GM18909 (cell line): ENCODE measurements at regions not wholly inside any gene's neighbourhood (a gene's known extent, or its start where the extent isn't known, plus 50 kb on each side); places are given as distances from the start of the nearest gene placed in this dataset.
"Not testable (repeated sequence)": the region's sequence is repeated elsewhere in the genome, so short reads cannot be mapped to it uniquely, and the experiment has no call there.

Experiments
- ATAC-seq: cut with Tn5 transposase; IDR thresholded peaks from one replicate; pipeline ENCODE4 v1.9.1; 2021; ENCODE audit warnings: mild to moderate bottlenecking; ENCODE audit not compliant: unreplicated experiment, poor library complexity

GRCh38 chr16:17566656-17567450, 96.1 kb upstream of the XYLT1 start:
- ATAC-seq: no peak

GRCh38 chr16:17566075-17566474, 95.3 kb upstream of the XYLT1 start:
- ATAC-seq: no peak

GRCh38 chr16:17565605-17566004, 94.8 kb upstream of the XYLT1 start:
- no peak for ATAC-seq

GRCh38 chr16:17564856-17565255, 94.1 kb upstream of the XYLT1 start:
- no peak for ATAC-seq

GRCh38 chr16:17563323-17564091, 92.7 kb upstream of the XYLT1 start:
- ATAC-seq: no peak

GRCh38 chr16:17561056-17561455, 90.3 kb upstream of the XYLT1 start:
- ATAC-seq: no peak

GRCh38 chr16:17560548-17560947, 89.8 kb upstream of the XYLT1 start:
- no peak for ATAC-seq

- ATAC-seq: no peak
These were observed 88.6 kb upstream of the XYLT1 start for GRCh38 chr16:17559394-17559793.

- ATAC-seq: no peak
These were observed 87.2 kb upstream of the XYLT1 start for GRCh38 chr16:17557949-17558348.

GRCh38 chr16:17557480-17557879, 86.7 kb upstream of the XYLT1 start:
- ATAC-seq: no peak

- no peak for ATAC-seq
These were observed 85.7 kb upstream of the XYLT1 start for GRCh38 chr16:17556276-17557052.

- ATAC-seq: no peak
These were observed 84.4 kb upstream of the XYLT1 start for GRCh38 chr16:17555176-17555575.

GRCh38 chr16:17552351-17552750, 81.6 kb upstream of the XYLT1 start:
- no peak for ATAC-seq

- ATAC-seq: not testable (repeated sequence)
These were observed 80.9 kb upstream of the XYLT1 start for GRCh38 chr16:17551682-17552081.

- no peak for ATAC-seq
These were observed 78.1 kb upstream of the XYLT1 start for GRCh38 chr16:17548825-17549224.

- ATAC-seq: no peak
These were observed 74.0 kb upstream of the XYLT1 start for GRCh38 chr16:17544785-17545184.

- no peak for ATAC-seq
These were observed 73.5 kb upstream of the XYLT1 start for GRCh38 chr16:17544304-17544703.

GRCh38 chr16:17543073-17543472, 72.3 kb upstream of the XYLT1 start:
- no peak for ATAC-seq

GRCh38 chr16:17541324-17541723, 70.6 kb upstream of the XYLT1 start:
- ATAC-seq: no peak

GRCh38 chr16:17538927-17539326, 68.2 kb upstream of the XYLT1 start:
- no peak for ATAC-seq
